Spleen (tissue), 11 donors: ENCODE measurements at regions not wholly inside any gene's neighbourhood (a gene's known extent, or its start where the extent isn't known, plus 50 kb on each side); places are given as distances from the start of the nearest gene placed in this dataset.

Experiments
- DNase-seq: peaks from one replicate; pipeline ENCODE4 v3.0.0-alpha.2; 2020
- H3K27ac ChIP-seq, 8 donors: fragments of 200-600 bp; sonication (generic) in 7 of 8; 1 replicate in 4 of 8; 2 replicates in 4 of 8; pipeline versions ENCODE4 v1.5.0 to v1.8.0; 2016 to 2021; ENCODE audit warnings: inconsistent platforms in 4 of 8, mild to moderate bottlenecking in 4 of 8, moderate library complexity in 1 of 8
- H3K27me3 ChIP-seq, 7 donors: fragments of 200-600 bp; sonication (generic) in 6 of 7; replicated peaks in 1 of 7; 1 replicate in 4 of 7; 2 replicates in 3 of 7; pipeline versions ENCODE4 v1.5.0 to v1.8.0; 2016 to 2021; ENCODE audit warnings: inconsistent platforms in 3 of 7, mild to moderate bottlenecking in 1 of 7
- H3K36me3 ChIP-seq, 6 donors: fragments of 200-600 bp; sonication (generic) in 5 of 6; 1 replicate in 4 of 6; 2 replicates in 2 of 6; pipeline versions ENCODE4 v1.5.0 to v1.8.0; 2016 to 2021; ENCODE audit warnings: inconsistent platforms in 2 of 6
- H3K4me1 ChIP-seq, 6 donors: fragments of 200-600 bp; sonication (generic) in 5 of 6; 1 replicate in 3 of 6; 2 replicates in 3 of 6; pipeline versions ENCODE4 v1.5.0 to v1.8.0; 2016 to 2021; ENCODE audit warnings: inconsistent platforms in 3 of 6
- H3K4me3 ChIP-seq, 8 donors: fragments of 200-600 bp; sonication (generic) in 7 of 8; 1 replicate in 4 of 8; 2 replicates in 4 of 8; pipeline versions ENCODE4 v1.5.0 to v1.8.0; 2016 to 2021; ENCODE audit warnings: inconsistent platforms in 4 of 8, mild to moderate bottlenecking in 4 of 8, moderate library complexity in 2 of 8
- H3K9me3 ChIP-seq, 8 donors: fragments of 200-600 bp; sonication (generic) in 7 of 8; 1 replicate in 4 of 8; 2 replicates in 4 of 8; pipeline versions ENCODE4 v1.5.0 to v1.8.0; 2016 to 2021; ENCODE audit warnings: inconsistent platforms in 4 of 8
- CTCF ChIP-seq, 11 experiments: fragments of 200-600 bp in 7 of 11; fragments of 450-650 bp in 4 of 11; sonication (generic) in 4 of 11; IDR thresholded peaks in 8 of 11; conservative IDR thresholded peaks in 3 of 11; 1 replicate in 7 of 11; 2 replicates in 4 of 11; pipeline versions ENCODE4 v1.4.0 to v1.8.0; 2016 to 2021; ENCODE audit warnings: antibody characterized with exemption in 11 of 11, inconsistent platforms in 4 of 11, mild to moderate bottlenecking in 1 of 11
- POLR2A ChIP-seq, 3 donors: fragments of 450-650 bp; IDR thresholded peaks; one replicate each; pipeline ENCODE4 v1.5.1; 2017; ENCODE audit warnings: antibody characterized with exemption in 3 of 3, mild to moderate bottlenecking in 1 of 3
- POLR2AphosphoS5 ChIP-seq, 3 donors: sonication (generic); formaldehyde crosslinking; IDR thresholded peaks; one replicate each; pipeline ENCODE4 v1.5.1; 2017; ENCODE audit warnings: antibody characterized with exemption in 3 of 3
- WGBS, 5 donors: extraction: QIAGEN DNeasy Blood & Tissue Kit in 3 of 5; methylation state at CpG; one replicate each; pipeline versions ENCODE4 v1.1.5 to v1.1.7; 2013 to 2018; 5-methylcytosine and 5-hydroxymethylcytosine counted together
- intact Hi-C: fragments of 100-400 bp; cut with DNase I; formaldehyde crosslinking; loops from one replicate; pipeline ENCODE4 v1.15.0; 2023; ENCODE audit warnings: low total_unique reads
- donor health status: healthy with polysubstance abuse.
- donor health status: DM: no; HTN: no; CAD: no; lungs with moderate emphysema.
- donor health status: DM: no; HTN: no; CAD: no.
- donor health status: Bipolar disorder and iron deficiency.
- donor health status: healthy.
- donor health status: DM: no; HTN: no; CAD: no.
- donor health status: DM: yes; HTN: yes; CAD: no.

GRCh38 chr14:51478175-51478621, 173.5 kb upstream of the FRMD6 start:
- no peaks in the 10 kb centered on the region for H3K36me3 ChIP-seq
- no peak for DNase-seq
- no peak overlapping the region for H3K27ac ChIP-seq
- H3K27me3 ChIP-seq, result no peaks in the 10 kb centered on the region
- TF ChIP-seq POLR2AphosphoS5 (IDR thresholded peaks at IDR 0.05) (no peak), POLR2A (IDR thresholded peaks at IDR 0.05) (no peak), CTCF (IDR thresholded peaks at IDR 0.05 in 8 of 11, conservative IDR thresholded peaks at IDR 0.05 in 3 of 11) (no peak)
- intact Hi-C loops, result no loop called here
- WGBS, 5 donors, result 75 to 91% (median 85%) methylated on average over 4 of the region's 4 CpGs
- no peak overlapping the region for H3K4me3 ChIP-seq
- no peaks in the 10 kb centered on the region for H3K4me1 ChIP-seq
- no peaks in the 10 kb centered on the region for H3K9me3 ChIP-seq

GRCh38 chr14:51479584-51480325, 172.0 kb upstream of the FRMD6 start:
- 78 to 90% (median 84%) methylated on average over 2 of the region's 2 CpGs for WGBS, 5 donors

GRCh38 chr14:51481643-51482042, 170.1 kb upstream of the FRMD6 start:
- Histone ChIP-seq H3K4me3 (no peak overlapping the region), H3K27me3 (no peaks in the 10 kb centered on the region), H3K27ac (no peak overlapping the region), H3K36me3 (no peaks in the 10 kb centered on the region), H3K4me1 (no peaks in the 10 kb centered on the region), H3K9me3 (no peaks in the 10 kb centered on the region)
- DNase-seq, result no peak
- no peak for TF ChIP-seq POLR2A (IDR thresholded peaks at IDR 0.05)
- TF ChIP-seq CTCF (IDR thresholded peaks at IDR 0.05 in 8 of 11, conservative IDR thresholded peaks at IDR 0.05 in 3 of 11), result no peak
- no peak for TF ChIP-seq POLR2AphosphoS5 (IDR thresholded peaks at IDR 0.05)
- 78 to 85% (median 80%) methylated on average over 4 of the region's 4 CpGs for WGBS, 5 donors
- intact Hi-C loops, result no loop called here

More at GRCh38 chr14:51479584-51480325, 172.0 kb upstream of the FRMD6 start:
- H3K27me3 ChIP-seq, result no peaks in the 10 kb centered on the region
- no peaks in the 10 kb centered on the region for H3K4me1 ChIP-seq
- TF ChIP-seq POLR2AphosphoS5 (IDR thresholded peaks at IDR 0.05), result no peak
- no peak for TF ChIP-seq POLR2A (IDR thresholded peaks at IDR 0.05)
- no peak for TF ChIP-seq CTCF (IDR thresholded peaks at IDR 0.05 in 8 of 11, conservative IDR thresholded peaks at IDR 0.05 in 3 of 11)
- DNase-seq, result no peak
- intact Hi-C loops, result no loop called here
- no peak overlapping the region for H3K4me3 ChIP-seq
- no peaks in the 10 kb centered on the region for H3K36me3 ChIP-seq
- no peaks in the 10 kb centered on the region for H3K9me3 ChIP-seq
- H3K27ac ChIP-seq, result no peak overlapping the region

GRCh38 chr14:51482102-51482501, 169.6 kb upstream of the FRMD6 start:
- TF ChIP-seq POLR2AphosphoS5 (IDR thresholded peaks at IDR 0.05) (no peak), CTCF (IDR thresholded peaks at IDR 0.05 in 8 of 11, conservative IDR thresholded peaks at IDR 0.05 in 3 of 11) (no peak), POLR2A (IDR thresholded peaks at IDR 0.05) (no peak)
- no peak overlapping the region for H3K27ac ChIP-seq
- intact Hi-C loops, result no loop called here
- no peak for DNase-seq
- H3K27me3 ChIP-seq, result no peaks in the 10 kb centered on the region
- no peak overlapping the region for H3K4me3 ChIP-seq
- H3K36me3 ChIP-seq, result no peaks in the 10 kb centered on the region
- no peaks in the 10 kb centered on the region for H3K9me3 ChIP-seq
- no peaks in the 10 kb centered on the region for H3K4me1 ChIP-seq
- WGBS, 5 donors, result 79 to 96% (median 87%) methylated on average over 4 of the region's 4 CpGs
